Calu3 (cell line): ENCODE measurements at regions not wholly inside any gene's neighbourhood (a gene's known extent, or its start where the extent isn't known, plus 50 kb on each side); places are given as distances from the start of the nearest gene placed in this dataset.

Experiments used
- BruUV-seq: library from RNA; stranded (reverse); fragments of 400-500 nt; replicated peaks from 2 replicates; lab custom pipeline; 2021; lab: Mats Ljungman, UMichigan
- CTCF ChIA-PET: fragments of 300-600 bp; sonication (Branson Sonifier 250); formaldehyde crosslinking; loops from one replicate; lab custom pipeline; 2022; ENCODE audit warnings: antibody characterized with exemption; lab: Charles Lee
- DNase-seq: peaks from one replicate; pipeline ENCODE4 v3.0.0; 2022
- H3K27ac Mint-ChIP-seq: one replicate; pipeline ENCODE4 v1.8.0; 2022; ENCODE audit warnings: mixed read lengths; ENCODE audit not compliant: unreplicated experiment
- H3K27me3 Mint-ChIP-seq: one replicate; pipeline ENCODE4 v1.8.0; 2022; ENCODE audit warnings: mixed read lengths; ENCODE audit not compliant: unreplicated experiment
- H3K36me3 Mint-ChIP-seq: one replicate; pipeline ENCODE4 v1.8.0; 2022; ENCODE audit warnings: mild to moderate bottlenecking, moderate library complexity, mixed read lengths; ENCODE audit not compliant: insufficient read depth, unreplicated experiment
- H3K4me1 Mint-ChIP-seq: one replicate; pipeline ENCODE4 v1.8.0; 2022; ENCODE audit warnings: mild to moderate bottlenecking, low read depth, mixed read lengths; ENCODE audit not compliant: unreplicated experiment
- H3K4me3 Mint-ChIP-seq: one replicate; pipeline ENCODE4 v1.8.0; 2022; ENCODE audit warnings: mild to moderate bottlenecking, low read depth, moderate library complexity, mixed read lengths; ENCODE audit not compliant: unreplicated experiment
- H3K9me3 Mint-ChIP-seq: one replicate; pipeline ENCODE4 v1.8.0; 2022; ENCODE audit warnings: low read depth, mixed read lengths; ENCODE audit not compliant: unreplicated experiment
- CTCF ChIP-seq: fragments of 200-600 bp; IDR thresholded peaks from one replicate; pipeline ENCODE4 v1.8.0; 2022; ENCODE audit warnings: antibody characterized with exemption; ENCODE audit not compliant: unreplicated experiment
- intact Hi-C: fragments of 100-400 bp; cut with micrococcal nuclease; formaldehyde crosslinking; loops from one replicate; pipeline ENCODE4 v1.10.0; 2022; ENCODE audit not compliant: unreplicated experiment

- no TSS peak for BruUV-seq
- CTCF ChIA-PET: interaction anchor here (0.7 kb wide), 1 partner anchor 594 kb away, joined by 3 read pairs; no protein-coding TSS in a partner anchor
Measured at GRCh38 chr16:63690267-63690666, 1431.6 kb downstream of the CDH11 start.

GRCh38 chr16:63689068-63689467 is 1432.8 kb downstream of the CDH11 start:
- Mint-ChIP-seq H3K36me3 (no peaks in the 10 kb centered on the region), H3K27ac (no peak overlapping the region), H3K4me3 (no peak overlapping the region), H3K9me3 (peaks cover 19% of the 10 kb centered on the region), H3K27me3 (no peaks in the 10 kb centered on the region), H3K4me1 (no peaks in the 10 kb centered on the region)
- TF ChIP-seq CTCF: no peak
- CTCF ChIA-PET: no interaction called here
- intact Hi-C loops: no loop called here
- BruUV-seq: no TSS peak
- DNase-seq: no peak

More at GRCh38 chr16:63690267-63690666, 1431.6 kb downstream of the CDH11 start:
- no peak overlapping the region for H3K27ac Mint-ChIP-seq
- TF ChIP-seq CTCF: no peak
- intact Hi-C loops: no loop called here
- peaks cover 23% of the 10 kb centered on the region for H3K9me3 Mint-ChIP-seq
- DNase-seq: no peak
- H3K4me1 Mint-ChIP-seq: no peaks in the 10 kb centered on the region
- no peaks in the 10 kb centered on the region for H3K27me3 Mint-ChIP-seq
- no peaks in the 10 kb centered on the region for H3K36me3 Mint-ChIP-seq
- H3K4me3 Mint-ChIP-seq: no peak overlapping the region

- Mint-ChIP-seq H3K4me1 (no peaks in the 10 kb centered on the region), H3K9me3 (peaks cover 17% of the 10 kb centered on the region), H3K4me3 (no peak overlapping the region), H3K36me3 (no peaks in the 10 kb centered on the region), H3K27me3 (no peaks in the 10 kb centered on the region), H3K27ac (no peak overlapping the region)
- no peak for TF ChIP-seq CTCF
- CTCF ChIA-PET: interaction anchor here (0.6 kb wide), 1 partner anchor 103 kb away, joined by 3 read pairs; no protein-coding TSS in a partner anchor
- no peak for DNase-seq
- intact Hi-C loops: no loop called here
- no TSS peak for BruUV-seq
Measured at GRCh38 chr16:63684149-63685101, 1437.4 kb downstream of the CDH11 start.

GRCh38 chr16:63682844-63683243 is 1439.0 kb downstream of the CDH11 start:
- Mint-ChIP-seq H3K4me3 (no peak overlapping the region), H3K9me3 (peaks cover 15% of the 10 kb centered on the region), H3K27ac (no peak overlapping the region), H3K36me3 (no peaks in the 10 kb centered on the region), H3K27me3 (no peaks in the 10 kb centered on the region), H3K4me1 (no peaks in the 10 kb centered on the region)
- CTCF ChIA-PET: no interaction called here
- DNase-seq: no peak
- no peak for TF ChIP-seq CTCF
- no TSS peak for BruUV-seq
- intact Hi-C loops: no loop called here
